ENCODE measurements at regions not wholly inside any gene's neighbourhood (a gene's known extent, or its start where the extent isn't known, plus 50 kb on each side); places are given as distances from the start of the nearest gene placed in this dataset.

- no peak for TF ChIP-seq EZH2 (IDR thresholded peaks at IDR 0.05)
- no peak for TF ChIP-seq POLR2AphosphoS5 (IDR thresholded peaks at IDR 0.05; ENCODE audit: borderline replicate concordance, low read depth, low read length)
- TF ChIP-seq FOXP2 (optimal IDR thresholded peaks at IDR 0.05; ENCODE audit: control extremely low read depth, extremely low read length, insufficient read depth), result no peak
Observed at GRCh38 chr2:81445176-81445575, 1140.6 kb upstream of the LRRTM1 start.

All from SK-N-MC (cell line).